Stimulated activated CD8-positive, alpha-beta memory T cell treated with anti-CD3 and anti-CD28 coated beads, Interleukin-4, amount 100 ng/mL, for 48 hours (primary cell): ENCODE measurements at regions not wholly inside any gene's neighbourhood (a gene's known extent, or its start where the extent isn't known, plus 50 kb on each side); places are given as distances from the start of the nearest gene placed in this dataset.

Experiments used
- DNase-seq: peaks from one replicate; pipeline ENCODE4 v3.0.0-alpha.2; 2020

DNA sequence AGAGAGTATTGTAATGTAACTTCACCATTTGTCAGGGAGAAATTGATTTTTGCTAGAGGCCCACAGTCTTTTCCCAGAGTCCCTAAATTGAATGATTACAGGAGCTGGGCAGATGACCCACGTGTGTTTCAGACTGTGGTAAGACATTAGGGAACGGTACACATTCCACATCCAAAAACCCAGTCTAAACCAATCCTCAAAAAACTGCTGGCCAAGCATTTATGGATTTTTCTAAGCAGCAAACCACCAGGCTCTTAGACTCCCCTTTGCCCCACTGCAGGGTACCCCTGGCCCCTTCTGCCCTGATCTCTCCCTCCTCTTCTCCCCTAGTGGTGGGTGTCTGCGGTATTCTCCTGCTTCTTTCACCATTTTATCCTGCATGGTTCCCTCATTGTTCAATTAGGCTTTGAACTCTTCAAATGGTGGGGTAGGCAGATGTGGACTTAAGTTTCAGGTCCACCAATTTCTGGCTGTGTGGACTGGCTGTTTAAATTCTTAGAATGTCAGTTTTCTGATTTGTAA, 135.5 kb upstream of the SORCS3 start:
- DNase-seq: no peak

DNA sequence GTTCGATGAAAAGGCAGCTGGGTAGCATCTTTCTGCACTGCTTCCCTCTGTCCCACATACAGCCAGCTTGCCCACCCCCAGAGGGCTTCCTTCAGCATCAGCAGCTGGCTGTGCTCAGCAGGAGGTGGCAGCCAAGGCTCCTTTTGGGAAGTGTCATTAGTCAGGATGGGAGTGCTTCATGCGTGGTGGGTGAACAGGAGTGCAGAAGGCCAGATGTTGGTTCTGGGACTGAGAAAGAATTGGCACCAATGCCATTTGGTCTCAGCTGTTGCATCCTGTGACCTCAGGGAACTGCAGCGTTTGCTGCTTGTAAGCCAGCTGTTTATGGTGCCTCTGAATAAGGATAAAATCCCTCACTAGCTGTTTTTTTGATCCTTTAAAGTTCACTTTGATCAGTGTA, 131.1 kb upstream of the SORCS3 start:
- DNase-seq: no peak

DNA sequence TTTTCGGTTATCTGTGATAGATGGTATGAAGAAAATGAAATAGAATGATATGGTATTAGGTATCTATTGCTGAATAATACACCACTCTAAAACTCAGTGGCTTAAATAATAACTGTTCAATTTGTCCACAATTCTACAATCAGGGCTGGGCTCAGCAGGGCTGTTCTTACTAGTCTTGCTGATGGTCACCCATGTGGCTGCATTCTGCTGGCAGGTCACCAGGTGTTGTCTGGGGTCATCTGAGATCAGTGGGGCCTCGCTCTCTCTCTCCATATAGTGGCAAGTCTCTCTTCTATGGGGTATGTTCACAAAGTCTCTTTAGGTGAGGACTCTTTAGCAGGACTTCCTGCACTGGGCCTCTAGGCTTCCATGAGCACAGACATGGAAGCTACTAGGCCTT, 130.4 kb upstream of the SORCS3 start:
- DNase-seq: no peak

DNA sequence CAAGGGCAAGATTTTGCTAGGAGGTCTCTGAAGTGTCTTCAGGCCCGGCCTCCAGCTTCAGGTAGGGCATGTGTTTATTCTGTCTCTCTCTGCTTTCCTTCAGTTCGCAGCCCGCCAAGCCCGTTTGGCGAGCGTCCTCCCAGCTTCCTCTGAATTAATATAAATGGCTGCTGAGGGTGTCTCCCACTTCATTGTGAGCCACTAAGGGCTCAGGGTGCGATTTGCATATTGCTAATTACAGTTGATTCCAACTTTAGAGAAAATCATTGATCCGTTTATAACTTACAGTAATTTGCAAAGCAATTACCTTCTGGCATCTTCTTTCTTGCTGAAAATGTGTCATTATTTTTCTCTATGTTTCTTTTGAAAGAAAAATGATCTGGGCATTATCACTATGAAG, 128.3 kb upstream of the SORCS3 start:
- no peak for DNase-seq

DNA sequence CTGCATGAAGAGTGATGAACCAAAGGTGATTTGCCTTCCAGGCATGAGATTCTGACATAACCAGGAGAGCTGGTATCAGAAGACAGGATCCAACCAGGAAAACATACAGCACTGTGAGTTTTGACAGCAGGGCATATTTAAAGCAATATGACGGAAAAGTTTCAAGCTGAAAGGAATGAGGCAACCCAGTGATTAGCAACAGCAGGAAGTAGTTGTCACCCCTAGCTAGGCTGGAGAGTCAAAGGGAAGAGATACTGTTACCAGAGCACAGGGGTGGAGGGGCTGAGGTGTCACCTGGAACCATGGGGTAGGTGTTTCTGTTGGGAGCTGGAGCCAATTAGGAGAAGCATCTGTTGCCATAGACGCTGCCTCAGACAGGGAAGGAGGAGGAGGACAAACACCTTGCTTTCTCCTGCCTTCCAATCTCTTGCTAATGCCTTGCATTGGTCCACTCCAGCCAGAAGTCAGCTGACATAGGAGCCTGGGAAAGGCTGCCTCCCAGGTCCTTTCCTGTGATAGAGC, 125.4 kb upstream of the SORCS3 start:
- DNase-seq: no peak

DNA sequence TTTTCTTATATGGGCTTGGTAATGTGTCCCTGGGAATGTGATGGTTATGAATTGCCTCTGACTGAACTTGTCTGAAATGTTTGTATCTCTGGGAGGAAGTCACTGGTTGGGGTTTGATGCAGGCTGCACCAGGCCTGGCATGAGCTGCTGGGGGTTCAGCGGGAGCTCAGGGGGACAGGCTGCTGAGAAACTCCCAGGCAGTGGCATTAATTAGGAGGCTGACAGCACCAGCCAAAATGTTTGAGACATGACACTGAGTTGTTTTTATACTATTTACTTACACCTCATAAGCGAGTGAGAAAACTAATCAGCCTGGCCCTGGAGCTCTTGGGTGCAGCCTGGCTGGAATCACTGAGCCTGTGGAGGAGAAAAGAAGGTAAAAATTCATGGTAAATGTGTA, 124.1 kb upstream of the SORCS3 start:
- no peak for DNase-seq

DNA sequence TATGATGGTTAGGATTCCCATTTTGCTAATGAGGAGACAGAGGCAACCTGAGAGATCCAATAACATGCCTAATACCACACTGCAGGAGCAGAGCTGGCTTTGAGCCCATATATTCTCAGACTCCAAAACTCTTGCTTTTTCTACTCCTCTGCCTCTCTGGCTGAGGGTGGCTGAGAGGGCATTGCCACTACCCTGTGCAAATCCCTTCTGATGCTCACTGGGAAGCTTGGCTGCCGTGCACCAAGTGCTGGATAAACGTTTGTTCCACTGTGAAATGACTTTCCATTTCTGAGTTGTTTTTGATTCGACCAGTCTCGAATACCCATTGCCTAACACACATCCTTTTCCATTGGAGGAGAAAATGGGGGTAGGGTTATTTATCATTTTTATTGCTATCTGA, 123.1 kb upstream of the SORCS3 start:
- DNase-seq: no peak

DNA sequence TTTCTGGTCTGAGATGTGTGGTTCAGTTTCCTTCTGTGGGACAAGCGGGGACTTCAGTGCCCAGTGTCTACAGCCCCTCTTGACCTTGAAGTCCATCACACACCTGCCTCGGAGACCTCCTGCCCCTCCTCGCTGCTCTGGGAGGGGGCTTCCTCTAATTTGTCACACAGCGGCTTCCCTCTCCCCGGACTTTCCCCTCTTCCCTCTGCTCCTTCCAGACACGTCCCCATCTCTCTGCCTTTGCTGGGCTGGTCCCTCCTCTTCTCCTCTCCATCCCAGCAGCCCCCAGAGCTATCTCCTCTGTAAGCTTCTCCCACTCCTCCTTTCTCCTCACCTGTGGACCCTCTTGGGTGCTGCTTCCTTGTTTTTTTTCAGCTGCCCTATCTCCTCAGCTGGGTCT, 122.2 kb upstream of the SORCS3 start:
- no peak for DNase-seq

DNA sequence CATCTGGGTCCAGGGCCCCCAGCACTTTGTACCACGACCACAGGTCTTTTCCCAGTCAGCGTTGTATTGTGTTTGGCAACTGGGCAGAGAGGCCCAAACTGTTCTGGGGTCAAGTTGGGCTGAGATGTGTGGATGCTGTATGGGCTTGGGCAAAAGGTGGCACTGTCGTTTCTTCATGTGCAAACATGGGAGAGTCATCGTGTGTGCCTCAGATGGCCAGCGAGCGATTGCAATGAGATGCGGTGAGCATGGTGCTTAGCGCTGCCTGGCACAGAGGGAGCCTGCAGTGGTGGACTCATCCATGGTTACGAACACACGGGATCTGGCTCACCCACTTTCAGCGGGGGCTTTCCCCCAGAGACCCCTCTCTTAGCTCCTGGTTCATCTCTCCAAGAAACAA, 120.4 kb upstream of the SORCS3 start:
- no peak for DNase-seq

DNA sequence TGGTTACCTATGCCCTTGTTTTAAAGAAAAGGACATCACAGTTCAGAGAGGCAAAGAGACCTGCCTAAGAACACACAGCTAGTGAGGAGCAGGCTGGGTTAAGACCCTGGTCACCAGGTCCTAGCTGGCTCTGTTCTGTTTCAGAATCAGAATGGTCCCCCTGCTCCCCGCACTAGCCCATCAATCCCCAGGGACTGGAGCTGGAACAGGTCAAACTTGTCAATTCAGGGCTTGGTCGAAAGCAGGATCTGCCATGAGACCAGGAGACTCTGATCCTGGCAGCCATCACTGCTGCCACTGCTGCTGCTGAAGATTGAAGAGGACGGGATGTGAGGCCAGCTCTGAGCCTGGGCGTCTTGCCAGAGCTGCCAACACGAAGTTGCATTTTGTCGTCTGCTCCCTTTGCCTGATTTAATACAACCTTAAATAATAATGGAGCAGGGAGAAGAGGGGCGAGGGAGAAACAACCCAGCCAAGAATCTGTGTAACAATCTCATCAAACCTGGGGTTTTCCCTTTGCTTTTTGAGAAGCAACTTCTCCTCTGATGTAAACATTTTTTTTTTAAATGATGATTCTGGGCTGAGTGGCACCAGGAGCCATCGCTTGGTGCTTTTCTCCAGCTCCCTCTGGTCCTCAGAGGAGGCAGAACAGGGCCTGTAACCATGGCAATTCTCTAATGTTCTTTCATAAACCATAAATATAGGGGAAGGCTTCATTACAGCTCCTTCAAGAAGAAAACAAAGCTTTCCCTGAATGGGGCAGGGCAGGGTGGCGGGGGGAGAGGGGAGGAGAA, 119.0 kb upstream of the SORCS3 start:
- DNase-seq: no peak

DNA sequence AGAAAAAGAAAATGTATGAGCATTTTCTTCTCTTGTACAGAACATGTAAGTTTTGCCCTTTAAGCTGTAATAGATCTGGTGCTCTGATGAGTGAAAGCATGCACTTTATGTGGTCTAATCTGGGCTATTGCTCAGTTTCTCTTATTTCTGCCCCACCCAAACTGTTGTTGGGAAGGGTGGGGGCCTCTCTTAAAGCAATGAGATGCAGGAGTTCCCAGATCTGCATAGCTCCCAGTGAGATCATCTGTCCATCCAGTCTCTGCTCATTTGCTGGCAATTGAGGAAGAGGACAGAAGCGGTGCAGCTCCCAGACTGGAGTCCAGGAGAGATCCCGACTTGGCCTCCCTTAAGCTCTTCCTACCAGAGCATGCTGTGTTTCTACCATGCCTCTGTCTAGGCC, 114.9 kb upstream of the SORCS3 start:
- DNase-seq: no peak

DNA sequence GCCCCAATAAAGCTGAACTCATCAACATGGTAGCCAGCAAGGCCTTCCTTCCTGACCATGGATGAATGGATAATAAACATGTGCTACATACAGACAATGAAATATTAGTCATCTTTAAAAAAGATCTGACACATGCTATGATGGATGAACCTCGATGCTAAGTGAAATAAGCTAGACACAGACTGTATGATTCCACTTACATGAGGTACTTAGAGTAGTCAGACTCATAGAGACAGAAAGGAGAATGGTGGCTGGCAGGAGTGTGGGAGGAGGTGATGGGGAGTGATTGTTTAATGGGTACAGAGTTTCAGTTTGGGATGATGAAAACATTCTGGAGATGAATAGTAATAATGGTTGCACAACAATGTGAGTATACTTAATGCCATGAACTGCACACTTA, 114.1 kb upstream of the SORCS3 start:
- DNase-seq: no peak

DNA sequence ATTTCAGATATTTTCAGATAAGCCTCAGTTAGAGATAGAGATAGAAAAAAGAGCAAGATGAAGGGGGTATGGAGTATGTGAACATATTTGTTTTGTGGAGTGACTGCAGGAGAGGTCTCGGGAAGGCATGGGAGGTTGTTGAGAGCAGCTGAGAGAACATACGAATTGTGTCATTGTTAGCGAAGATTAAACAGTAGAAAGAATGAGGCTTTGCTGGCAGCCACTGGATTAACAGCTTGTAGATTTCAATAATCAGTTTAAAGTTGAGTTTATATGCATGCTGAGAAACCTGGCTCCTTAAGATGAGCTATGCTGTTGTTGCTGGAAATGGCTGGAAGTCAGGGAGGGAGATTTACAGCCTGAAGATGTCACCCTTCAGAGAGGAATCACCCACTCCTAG, 100.9 kb upstream of the SORCS3 start:
- no peak for DNase-seq

DNA sequence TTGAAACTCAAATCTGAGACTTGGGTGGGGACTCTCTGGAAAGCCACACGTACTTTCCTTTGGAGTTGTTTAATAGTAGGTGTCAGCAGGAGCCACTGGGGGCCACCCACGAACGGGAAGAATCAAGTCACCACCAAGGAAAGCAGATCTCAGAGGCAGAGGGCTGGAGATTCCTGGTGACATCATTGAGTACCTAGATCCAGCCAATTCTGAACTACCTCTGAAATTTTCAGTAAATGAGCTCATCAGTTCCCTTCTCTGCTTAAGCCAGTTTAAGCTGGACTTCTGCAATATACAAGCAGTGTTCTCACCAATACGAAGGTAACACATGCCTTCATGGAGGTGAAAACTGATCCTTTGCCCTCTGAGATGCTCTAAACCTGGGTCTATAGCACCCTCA, 99.3 kb upstream of the SORCS3 start:
- DNase-seq: no peak

DNA sequence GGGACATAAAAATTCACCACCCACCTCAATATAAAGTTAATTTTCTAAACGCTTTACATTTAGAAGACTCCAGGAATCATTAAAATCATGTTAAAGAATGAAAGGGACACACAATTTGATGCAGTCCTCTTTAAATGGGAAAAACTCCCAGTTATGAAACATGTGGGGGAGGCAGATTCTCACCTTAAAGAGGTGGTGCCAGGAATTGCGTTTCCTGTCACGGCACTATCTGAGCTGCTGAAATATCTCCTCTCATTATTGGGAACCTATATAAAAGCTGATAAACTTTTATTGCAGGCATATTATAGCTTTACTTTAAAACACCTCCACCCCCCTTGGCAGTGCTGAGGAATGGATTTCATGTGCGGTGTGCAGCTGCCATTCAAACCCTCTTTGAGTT, 94.8 kb upstream of the SORCS3 start:
- DNase-seq: no peak

DNA sequence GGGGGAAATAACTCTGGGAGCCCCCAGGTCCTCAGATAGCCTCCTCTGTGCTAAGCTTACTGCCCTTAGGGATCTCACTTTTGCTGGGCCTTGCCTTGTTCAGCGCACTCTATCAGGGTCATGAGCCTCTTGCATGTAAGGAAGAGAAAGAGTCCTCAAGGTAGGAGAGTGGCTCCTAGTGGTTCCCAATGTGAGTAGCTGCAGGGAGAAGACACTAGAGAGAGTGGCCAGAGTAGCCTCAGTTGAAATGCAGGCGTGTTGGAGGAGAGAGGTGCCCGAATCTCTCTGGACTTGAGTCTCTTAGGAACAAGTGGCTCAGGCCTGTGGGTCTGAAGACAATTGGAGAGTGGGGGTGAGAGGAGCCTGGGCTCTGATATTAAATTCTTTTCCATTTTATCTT, 94.3 kb upstream of the SORCS3 start:
- DNase-seq: no peak

DNA sequence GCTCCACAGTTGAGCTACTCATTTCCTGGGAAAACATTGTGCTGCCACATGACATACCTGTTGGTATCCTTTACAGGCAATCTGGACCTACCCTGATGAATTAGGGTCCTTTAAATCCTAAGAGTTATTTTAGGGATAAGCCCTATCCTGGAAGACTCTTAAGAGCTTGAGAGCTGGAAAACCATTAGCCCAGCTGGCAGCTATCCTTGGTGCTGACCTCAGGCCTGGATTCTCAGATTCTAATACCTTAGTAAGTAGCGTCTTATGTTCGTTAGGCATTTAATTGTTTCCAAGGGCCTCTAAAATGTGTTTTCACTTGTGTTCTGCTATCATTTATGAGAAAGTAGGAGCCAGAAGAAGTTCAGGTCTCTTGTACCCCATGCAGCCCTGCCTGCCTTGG, 93.0 kb upstream of the SORCS3 start:
- DNase-seq: no peak

DNA sequence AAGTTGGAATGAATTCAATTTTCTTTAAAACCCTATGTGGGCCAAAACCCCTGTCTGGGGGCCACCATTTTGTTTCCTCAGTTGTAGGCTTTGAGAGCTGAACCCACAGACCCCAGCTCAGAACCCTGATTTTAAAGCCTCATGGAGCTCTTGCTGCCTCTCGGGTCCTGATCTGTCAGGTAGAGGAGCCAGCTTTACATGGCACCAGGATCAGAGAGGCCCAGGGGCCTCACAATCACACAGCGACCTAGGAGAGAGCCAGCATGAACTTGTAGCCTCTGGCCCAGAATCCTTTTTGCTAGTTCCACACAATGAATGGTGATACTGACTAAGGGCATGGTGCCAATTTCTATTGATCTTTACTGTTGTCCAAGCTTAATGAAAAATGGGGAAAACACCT, 84.3 kb upstream of the SORCS3 start:
- no peak for DNase-seq

DNA sequence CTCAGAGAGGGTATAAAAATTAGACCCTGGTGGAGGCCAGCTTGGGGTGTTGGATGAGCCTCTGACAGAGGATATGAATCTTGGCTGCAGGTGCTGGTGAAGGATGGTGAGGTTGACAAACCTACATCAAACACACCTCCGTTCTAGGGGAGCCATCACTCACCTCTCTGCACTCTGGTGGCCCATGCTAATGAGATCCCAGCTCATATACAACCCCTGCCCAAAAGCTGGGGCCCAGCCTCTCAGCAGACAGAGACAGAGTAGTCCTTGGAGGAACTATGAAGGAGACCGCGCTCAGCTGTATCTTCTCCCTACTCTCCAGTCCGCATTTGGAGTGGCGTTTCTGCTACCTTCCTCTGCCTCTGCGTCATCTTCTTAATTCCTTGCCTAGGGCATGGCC, 83.1 kb upstream of the SORCS3 start:
- no peak for DNase-seq

DNA sequence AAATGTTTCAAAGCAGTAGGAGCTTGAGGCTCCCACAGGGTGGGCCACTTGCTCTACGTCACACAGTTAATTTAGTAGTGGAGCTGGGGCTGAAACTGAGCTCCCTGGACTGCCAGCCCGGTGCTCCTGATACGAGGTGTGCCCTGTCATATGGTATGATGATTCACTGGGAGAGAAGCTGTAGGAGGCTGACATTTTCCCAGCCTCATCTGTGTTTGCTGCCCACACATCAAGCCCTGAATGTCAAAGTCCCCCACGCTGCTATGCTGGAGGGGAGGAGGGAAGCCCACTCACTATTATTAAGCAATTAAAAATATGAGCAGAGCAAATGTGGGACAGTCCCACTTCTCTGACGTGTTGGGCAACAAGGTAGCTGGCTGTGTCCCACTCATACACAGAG, 81.2 kb upstream of the SORCS3 start:
- no peak for DNase-seq

DNA sequence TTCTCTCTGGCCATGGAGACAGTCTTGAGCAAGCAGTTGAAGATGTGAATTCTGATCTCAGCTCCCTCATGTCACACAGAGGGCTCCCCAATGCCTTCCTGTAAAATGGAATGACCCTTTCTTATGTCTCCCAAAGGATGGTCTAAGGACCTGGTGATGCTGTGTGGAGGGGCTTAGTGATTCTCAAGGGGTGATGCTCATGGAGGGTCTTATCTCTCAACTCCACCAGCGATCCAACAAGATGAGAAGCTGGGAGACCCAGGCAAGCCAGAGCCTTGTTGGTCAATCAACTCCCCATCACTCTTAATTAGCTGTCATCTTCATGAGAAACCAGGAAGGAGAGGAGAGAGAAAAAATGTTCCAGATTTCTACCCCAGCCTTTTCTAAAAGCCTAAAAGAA, 78.0 kb upstream of the SORCS3 start:
- DNase-seq: no peak

DNA sequence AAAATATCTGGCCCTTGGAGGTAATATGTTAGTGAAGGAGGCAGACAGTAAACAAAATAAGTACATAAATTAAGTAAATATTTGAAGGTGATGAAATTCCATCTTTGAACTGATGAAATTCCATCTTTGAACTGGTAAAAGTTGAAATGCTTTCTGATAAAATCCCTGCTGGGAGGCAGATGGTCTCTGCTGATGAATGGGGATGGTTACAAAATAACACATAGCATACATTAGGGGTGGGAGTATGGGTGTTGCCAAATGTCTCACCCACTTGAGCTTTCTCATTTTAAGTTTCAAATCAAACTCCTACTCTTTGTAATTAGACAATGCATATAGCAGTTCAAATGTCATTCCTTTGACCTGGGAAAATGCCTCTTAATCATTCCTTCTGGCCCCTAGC, 77.5 kb upstream of the SORCS3 start:
- no peak for DNase-seq

DNA sequence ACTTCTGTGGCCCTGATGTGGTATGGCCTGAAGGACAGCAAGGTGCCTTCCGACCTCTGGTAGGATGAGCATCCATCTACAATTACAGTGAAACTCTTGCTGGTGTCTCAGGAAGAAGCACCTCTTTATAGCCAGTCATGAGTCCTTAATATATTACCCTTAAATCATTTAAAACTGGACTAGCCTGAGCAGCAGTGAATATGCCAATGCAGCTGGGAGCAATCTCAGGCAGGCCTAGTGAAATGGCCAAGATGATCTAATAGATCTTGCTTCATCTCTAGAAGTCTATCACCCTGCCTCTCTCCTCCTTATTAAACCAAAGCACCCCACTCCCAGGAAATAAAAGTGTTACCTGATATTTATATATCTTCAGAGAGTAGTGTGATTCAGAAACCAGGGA, 66.7 kb upstream of the SORCS3 start:
- no peak for DNase-seq

DNA sequence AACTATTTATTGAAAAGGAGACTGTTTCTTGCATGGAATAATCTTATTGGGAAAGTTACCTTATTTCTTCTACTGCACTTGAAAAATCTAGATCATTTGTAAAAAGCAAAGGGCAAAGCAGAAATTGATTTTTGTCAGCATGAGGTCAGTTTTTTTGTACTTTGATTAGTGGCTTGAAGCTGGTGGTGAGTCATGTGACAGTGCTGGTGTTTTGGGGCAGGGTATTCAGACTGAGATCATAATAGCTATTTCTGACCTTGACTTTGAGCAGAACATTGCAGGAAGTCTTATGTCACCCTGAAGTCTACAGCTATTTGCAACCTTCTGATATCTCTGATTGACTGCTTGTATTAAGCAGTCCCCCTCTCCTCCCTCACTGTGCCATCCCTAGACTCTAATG, 66.3 kb upstream of the SORCS3 start:
- no peak for DNase-seq

DNA sequence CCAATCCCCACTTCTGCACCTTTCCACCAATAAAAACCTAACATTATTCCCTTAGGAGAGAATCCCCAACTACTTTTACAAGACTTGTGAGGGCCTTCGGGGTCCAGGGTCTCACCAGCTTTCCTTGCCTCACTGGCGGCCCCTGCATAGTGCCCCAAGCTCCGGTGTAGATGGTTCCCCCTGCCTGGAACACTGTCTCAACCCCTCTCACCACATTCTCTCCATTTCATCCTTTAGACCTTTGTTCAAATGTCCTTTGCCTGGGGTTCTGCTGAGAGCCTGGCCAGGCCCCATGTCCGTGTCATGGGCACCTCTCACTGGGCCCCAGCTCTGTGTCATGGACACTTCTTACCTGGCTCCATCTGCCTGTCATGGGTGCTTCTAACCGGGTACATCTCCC, 64.5 kb upstream of the SORCS3 start:
- DNase-seq: no peak
